ENCODE measurements at regions not wholly inside any gene's neighbourhood (a gene's known extent, or its start where the extent isn't known, plus 50 kb on each side); places are given as distances from the start of the nearest gene placed in this dataset.

DNA sequence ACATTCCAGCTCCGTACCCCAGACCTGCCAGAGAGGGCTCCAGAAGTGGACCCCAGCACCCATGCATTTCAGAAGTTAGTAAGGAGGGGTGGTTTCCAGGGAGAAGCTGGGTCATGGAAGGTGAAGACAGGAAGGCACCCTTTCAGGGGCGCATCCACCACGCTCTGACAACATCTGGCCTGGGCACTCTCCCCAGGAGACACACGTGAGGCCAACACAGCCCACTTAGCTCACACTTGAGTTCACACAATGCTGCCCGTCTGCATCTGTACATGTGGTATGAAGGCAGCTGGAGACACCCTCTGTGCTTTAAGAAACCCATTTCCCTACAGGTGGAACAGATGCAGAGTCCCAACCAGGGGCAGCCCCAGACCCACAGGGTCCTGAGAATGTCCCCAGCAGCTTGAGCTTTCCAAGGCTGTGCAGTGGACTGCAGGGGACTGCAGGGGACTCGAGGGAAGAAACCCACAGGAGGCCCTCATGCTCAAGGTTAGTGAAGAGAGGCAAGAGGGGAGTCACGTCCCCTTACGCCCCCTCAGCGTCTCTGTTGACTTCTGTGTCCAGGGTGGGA lies 326.8 kb upstream of the IRX1 start:
- no peak for DNase-seq

DNA sequence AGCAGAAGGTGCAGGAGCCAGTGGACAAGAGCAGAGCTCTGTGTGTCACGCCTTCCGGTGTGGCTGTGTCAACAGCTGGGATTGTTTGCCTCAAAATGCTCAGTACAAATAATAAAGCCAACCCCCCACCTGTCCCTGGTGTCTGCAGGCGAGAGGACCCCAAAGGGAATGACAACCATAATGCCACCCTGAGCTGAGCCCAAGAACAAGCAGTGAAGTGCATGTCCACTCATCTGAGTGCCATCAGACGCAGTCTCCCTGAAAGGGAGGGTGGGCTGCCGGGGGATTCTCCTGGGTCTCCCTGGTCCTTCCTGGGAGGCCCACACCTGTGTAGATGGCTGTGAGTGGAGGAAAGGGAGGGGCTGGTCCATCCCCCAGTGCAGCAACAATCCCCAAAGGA lies 328.8 kb upstream of the IRX1 start:
- no peak for DNase-seq

DNA sequence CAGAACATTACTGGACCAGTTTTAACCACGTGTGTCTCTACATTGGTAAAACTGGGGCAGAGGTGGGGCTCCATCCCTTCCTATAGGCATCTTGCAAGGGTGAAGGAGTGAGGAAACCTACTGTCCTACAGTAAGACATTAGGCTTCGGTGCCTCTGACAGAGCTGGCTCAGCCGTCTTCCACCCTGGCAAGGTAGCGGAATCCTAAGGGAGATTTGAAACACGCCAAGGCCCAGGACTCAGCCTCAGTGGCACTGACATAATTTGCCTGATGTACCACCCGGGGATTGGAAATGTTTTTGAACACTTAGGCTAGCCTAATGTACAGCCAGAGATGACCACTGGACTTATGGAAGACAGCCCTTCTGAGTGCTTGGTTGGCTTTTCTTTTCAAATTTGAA lies 329.7 kb upstream of the IRX1 start:
- DNase-seq = no peak

DNA sequence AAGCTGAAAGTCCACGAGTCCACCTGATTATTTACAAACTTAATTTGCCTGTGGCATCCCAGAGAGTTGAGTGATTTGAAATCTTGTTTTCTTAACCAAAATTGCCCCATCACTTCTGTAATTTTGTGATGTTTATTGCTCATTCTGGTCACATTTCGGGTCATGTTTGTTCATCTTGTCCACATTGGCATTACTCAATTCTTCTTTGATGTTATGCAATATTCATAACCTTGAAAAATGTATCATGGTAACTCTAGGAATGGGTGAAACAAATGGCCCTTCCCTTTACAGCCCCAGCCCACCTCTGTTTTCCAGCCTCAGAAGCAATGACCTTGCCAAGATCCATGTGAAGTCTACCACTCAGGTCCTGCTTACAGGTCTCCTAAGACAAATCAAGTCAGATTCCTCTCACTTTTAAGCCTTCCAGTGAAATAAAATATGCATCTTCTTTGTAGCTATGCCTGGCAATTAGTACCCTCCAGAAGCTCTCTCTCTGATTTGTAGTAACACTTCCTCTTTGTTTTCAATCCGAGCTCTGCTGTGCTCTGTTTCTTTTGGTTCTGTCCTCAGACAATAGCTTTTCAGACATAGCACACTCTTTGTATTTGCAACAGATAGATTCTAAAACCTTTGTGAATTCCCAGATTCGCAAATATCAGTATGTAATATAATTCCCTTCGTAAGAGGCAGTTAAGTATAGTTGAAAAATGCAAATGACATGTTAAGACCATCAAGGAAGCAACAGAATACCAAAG lies 330.3 kb upstream of the IRX1 start:
- DNase-seq = no peak

DNA sequence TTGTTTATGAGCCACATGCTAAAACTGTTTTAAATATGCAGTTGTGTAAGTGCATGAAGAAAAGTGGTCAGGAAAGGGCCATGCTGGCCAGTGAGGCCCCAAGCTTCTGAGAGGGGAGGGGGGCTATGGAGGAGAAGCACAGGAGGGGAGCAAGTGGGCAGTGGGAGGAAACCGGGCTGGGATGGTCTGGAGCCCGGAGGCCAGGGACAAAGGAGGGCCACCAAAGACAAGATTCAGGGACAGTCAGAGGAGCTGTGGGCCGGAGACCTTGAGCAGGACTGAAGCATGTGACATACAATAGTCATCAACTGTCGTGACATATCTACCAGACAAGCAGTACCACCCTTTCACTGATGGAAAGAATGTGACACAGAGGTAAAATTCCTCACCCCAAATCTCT lies 333.2 kb upstream of the IRX1 start:
- no peak for DNase-seq

DNA sequence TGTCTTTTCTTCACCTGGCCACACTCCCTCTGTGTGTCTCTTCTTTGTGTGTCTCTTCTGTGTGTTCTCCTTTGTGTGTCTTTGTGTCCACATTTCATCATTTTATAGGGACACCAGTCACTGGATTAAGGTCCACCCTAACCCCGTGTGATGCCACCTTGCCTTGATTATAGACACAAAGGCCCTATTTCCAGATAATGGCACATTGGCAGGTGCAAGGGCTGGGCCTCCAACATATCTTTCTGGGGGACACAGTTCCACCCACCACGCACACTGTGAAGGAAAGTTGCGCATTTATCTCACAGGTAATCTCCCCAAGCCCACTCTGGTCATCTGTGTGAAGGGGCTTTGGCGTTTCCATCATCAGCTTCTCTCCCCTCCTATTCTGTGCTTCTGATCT lies 334.6 kb upstream of the IRX1 start:
- no peak for DNase-seq

DNA sequence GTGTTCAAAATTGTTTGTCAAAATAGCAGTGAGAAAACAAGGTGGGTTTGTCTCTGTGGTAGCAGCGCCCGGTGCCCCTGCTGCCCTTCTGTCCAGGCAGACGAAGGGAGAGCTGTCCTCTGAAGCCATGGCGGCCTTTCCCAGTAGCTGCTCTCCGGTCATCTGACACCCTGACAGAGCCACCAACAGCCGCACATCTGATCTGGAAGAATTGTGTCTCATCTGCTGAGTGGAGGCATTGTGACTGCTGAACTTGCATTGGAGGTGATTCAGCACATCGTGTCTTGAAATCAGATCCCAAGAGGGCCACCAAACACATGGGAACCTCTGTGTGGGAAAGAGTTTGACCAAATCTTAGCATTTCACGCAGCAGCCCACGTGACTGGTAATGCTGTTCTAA lies 337.6 kb upstream of the IRX1 start:
- no peak for DNase-seq

DNA sequence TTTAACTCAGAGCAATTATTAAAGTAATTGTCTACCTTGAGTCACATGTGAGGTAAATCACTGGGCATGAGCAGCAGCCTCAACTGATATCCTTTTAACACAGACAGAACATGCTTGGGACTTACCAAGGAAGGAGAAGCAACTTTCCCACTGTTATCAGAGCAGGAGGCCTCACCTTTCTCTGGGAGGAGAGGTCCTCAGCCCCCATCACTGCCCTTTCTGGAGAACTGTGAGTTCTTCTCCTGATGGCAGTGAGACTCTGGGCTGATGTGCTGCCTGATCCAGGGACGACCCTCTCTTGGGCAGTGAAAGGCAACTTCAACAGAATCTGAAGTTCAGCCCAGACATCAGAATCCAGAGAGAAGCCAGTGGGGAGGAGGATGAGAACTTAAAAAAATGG lies 343.4 kb upstream of the IRX1 start:
- DNase-seq = no peak

DNA sequence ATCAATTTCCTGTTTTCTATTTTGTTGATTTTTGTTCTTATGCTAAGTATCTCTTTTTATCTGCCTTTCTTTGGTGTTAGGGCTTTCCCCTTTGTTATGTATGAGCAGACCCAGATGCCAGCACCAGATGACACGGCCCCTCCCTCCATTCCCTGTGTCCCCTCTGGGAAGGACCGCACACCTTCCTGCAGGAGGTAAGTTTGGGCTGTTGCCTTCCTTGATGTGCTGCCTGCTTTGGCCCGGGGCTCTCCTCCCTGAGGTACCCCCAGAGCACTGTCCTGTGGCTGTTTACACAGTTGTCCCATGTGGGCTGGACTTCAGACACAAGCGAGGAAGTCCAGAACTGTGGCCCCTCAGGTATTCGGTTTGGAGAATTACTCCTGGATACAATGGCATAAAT lies 343.8 kb upstream of the IRX1 start:
- DNase-seq = no peak

DNA sequence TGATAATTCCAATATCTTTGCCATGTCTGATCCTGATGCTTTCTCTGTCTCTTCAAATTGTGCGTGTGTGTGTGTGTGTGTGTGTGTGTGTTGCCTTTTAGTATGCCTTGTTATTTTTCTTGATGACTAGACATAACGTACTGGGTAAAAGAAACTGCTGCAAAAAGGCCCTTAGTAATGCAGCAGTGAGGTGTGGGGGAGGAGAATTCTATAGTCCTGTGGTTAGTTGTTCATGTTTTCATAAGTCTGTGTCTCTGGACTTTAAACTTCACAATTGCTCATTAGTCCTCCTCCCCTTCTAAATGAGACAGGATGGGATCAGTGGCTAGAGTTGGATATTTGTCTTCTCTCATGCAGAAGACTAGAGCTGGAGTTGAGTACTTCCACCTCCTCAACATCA lies 346.2 kb upstream of the IRX1 start:
- no peak for DNase-seq

DNA sequence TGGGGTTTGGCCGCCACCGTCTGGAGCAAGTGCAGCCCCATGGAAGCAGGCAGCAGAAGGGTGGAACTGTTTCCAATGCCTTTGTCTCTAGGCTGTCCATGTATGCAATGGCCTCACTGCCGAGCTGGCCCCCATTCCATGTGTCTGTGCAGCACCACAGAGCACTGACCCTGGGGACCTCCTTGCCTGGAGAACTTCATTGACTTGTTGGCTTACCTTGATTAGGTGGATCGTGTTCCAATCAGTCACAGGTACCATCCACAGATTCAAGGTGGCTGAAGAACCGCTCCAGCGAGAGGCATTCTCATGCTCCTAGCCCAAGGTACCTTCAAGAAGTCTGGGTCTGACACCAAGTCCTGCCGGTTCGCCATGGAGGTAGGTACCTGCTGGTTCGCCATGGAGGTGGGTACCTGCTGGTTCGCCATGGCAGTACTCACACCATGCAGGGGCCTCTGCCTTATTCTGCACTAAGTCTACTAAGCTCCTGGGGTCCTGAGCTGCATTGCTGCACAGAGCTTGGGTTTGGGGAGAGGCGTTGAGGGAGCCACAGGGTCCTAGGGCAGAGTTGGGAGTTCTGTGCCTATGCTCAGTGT lies 358.3 kb upstream of the IRX1 start:
- DNase-seq = no peak

DNA sequence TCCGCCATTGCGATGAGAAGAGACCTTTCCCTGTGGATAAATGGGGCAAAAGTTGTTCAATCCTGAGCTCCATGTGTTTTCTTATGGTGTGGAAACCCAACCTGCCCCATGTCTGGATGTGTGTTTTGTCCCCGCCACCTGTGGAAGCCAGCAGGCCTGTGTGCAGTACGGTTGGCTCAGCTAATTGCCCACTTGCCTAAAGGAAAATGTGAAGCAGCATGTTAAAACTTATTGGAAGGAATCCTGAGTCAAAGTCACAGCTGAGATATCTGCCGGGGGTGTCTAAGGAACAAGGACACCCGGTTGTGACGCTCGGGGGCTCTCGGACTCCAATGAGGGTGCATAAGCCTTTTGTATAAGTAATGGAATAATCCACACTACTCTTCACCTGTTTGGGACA lies 361.1 kb upstream of the IRX1 start:
- DNase-seq = no peak

DNA sequence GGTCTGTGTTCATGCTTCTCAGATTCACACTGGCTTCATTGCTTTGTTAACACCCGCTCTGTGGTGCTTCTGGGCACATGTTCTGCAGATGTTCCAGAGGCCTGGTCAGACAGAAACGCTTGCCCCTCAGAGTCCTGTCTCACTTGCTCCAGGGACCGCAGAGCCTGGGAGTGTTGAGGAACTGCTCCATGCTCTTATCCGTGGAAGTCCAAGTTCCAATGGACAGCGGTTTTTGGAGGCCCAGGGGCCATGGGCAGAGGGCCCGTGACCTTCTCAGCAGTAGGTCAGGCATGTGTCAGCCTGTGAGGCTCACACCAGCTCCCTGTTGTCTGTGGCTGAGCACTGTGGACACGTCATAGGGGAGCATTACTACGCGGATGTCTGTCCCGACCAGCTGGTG lies 364.7 kb upstream of the IRX1 start:
- no peak for DNase-seq

DNA sequence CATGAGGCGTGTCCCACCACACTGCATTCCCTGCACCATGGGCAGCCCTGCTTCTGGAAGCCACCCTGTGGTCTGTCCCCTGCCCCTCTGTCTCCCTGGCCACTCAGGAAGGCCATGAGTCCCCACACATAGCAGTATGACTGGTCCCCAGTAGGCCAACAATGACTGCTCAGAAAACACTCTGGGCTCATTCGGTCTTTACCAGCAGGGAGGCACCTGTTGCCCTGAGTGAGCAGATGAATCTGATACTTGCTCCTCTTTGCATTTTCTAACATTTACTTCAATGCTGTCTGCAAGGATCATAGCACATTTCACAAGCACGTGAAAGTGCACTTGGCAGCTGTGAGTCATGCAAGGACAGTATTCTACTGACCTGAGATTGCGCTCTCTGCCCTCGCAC lies 365.4 kb upstream of the IRX1 start:
- DNase-seq = no peak

DNA sequence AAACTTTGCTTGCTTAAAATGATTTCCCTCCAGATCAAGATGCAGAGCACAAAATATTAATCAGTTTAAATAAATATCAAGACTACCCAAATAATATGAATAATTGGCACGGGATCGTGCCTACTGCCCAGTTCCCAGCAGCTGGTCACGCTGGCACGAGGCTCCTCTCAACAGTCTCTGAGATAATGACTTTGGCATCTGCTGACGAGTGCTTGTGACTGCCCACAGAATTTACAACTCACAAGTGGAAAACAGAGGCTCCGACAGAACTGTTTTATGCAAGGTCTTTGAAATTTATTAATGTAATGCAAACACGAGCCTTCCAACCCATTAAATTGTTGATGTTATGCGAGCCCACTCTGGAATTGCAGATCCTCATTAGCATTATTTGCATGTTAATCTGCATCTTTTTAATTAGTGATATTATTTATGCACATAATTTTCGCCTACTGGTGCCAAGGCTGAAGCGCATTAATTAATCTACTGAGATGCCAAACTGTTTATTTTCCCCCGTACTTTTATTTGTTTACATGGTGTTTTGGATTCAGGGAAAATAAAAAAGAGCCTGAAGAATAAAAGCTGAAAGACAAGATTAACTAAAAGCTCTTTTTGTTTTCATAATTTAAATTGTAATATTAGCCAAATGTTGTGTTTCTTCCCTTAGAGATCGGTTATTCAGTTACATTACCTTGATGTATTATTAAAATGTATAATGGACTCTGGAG lies 369.3 kb upstream of the IRX1 start:
- DNase-seq = no peak

DNA sequence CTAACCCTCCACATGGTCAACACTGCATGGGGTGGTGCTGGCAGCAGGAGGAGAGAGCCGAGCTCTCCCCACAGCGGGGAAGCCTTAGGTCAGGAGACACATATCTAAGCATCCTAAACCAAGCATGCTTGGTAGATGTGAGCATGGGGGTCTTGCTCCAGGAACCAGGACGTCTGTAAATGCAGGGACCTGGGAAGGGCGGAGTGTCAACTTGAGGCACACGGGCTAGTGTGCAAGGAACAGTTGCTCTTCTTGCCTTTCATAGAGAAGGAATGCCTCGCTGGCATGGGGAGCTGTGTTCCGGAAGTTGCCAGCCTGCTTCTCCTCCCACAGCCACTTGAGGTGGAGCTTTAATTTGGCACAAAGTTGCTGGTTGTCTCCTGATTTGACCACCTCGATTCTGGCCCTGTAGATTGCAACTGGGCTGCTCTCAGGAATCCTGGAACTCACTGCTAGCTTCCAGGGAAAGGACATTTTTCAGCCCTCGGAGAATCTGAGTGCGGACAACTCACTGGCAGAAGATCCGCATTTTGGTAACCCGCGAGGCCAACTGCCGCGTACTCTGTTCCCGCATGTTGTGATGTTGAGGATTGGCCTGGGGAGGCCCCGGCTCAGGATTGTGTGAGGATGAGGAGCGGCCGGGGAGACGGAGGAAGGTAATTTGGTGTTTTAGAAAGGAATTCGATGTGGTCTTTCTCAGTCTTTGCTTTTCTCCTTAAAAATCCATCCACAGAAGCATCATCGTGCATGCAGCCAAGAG lies 370.3 kb upstream of the IRX1 start:
- no peak for DNase-seq

DNA sequence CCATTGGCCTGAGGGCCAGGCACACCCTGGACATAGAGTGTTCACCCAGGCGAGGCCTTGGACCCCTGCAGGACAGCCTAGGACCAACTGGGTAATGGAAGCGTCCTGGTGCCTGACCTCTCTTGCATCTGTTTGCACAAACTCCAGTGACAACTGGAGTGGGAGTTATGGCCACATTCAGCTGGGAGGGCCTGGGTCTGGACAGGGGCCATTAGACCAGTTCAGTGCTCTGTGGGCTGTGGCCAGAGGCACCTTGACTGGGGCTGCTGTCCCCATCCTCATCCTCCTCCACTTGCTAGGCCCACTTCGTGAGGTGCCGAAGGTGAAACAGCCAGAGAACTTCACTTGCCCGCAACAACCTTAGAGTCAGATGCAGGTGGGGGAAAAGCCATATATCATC lies 372.7 kb upstream of the IRX1 start:
- no peak for DNase-seq

DNA sequence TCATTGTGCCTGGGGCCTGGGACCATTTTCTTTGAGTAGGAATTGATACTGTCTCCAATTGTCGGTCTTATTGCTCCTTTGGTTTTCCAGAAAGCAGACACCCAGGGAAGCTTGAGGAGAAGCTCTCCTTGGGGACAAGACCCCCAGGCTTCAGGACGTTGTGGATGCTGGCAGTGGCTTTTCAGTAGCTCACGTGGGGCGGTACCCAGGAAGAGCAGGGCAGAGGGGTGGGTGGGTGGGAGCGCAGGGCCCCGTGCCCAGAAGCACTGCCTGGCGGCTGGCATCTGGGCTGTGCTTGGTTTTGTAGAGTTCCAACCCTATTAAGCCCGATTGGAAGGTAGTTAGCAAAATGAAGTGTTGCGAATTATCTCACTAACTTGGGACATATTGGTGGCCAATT lies 374.2 kb upstream of the IRX1 start:
- no peak for DNase-seq

DNA sequence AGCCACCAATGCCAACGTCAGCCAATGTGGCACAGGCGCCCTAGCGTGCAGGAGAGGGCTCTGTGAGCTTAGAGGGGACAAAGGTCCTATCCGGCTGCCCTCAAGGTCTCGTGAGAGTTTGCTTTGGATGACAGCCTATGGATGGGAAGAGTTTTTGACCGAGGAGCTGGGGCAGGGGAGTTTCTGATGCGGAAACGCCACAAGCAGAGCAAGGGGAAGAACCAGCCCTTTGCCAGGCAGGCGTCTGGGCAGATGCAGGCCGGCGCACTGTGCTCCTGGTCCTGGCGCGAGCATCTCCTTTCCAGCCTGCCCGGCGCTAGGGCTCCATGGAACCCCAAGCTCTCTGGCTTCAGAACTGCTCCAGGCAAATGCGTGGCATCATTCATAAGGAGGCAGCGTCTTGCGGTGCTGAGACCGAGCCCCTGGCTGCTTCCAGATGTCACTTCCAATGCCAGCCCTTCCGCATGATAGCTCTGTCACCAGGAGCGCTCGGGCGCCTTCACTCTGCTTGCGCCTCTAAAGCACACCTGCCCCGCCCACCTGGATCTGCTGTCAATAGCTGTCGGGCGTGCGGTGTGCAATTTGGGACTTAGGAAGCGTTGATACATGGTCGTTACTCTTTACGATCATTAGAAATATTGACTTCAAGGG lies 374.9 kb upstream of the IRX1 start:
- no peak for DNase-seq

DNA sequence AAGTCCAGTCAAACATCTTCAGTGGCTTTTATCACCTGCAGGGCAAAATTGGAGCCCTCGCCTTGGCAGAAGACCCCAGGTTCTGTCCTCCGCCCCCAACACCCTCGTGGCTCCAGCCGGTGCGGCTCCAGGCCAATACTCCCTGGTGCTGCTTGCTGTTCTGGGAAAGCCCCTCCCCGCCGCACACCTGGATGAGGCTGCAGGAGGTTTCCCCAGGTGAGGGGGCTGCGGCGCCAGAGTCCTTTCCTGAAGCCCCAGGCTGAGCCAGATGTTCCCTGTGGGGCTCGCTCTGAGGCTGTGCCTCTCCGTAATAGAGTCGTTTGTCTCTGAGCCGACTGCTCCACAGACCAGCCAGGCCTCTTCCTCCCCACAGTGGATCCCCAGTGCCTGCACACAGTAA lies 375.4 kb upstream of the IRX1 start:
- no peak for DNase-seq

DNA sequence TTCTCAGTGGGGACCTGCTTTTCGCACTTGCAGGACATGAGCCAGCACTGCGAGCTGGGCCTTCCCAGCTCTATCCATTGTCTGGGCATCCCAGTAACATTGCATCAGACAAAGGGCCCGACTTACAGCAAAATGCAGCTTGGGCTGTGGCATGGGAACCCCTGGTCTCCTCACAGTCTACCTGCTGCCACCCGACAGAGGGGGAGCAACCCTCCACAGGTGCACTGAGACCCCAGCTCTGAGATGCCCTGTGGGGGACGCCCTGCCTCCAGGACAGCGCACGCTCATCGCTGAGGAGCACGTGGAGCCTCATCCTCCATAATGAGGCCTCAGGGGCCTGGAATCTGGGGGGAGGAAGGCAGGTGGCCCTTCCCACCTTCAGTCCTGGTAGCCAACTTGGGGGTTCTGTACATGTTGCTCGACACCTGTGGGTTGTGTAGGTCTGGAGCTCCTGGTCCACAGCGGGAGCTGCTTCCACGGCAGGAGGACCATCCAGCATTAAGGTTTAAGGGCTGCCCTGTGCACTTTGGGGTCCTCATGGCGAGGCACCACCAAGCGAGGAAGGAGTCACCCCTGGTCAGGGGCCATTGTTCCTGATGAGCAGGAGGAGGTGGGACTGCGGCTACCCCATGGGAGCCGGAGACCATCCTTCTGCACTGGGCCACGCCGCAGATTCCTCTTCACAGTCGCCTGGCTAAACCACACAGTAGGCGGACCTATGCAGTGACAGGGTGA lies 376.5 kb upstream of the IRX1 start:
- DNase-seq = no peak

Measured in T-helper 2 cell (primary cell).